Right lobe of liver (tissue), 6 donors: ENCODE measurements at regions not wholly inside any gene's neighbourhood (a gene's known extent, or its start where the extent isn't known, plus 50 kb on each side); places are given as distances from the start of the nearest gene placed in this dataset.

Experiments
- ATAC-seq, 4 donors: fragments of 200-7000 bp; cut with Tn5 transposase; one replicate each; pipeline ENCODE4 v1.9.1; 2020; ENCODE audit warnings: mild to moderate bottlenecking in 4 of 4, moderate library complexity in 4 of 4
- DNase-seq, 3 donors: peaks; one replicate each; pipeline ENCODE4 v3.0.0-alpha.2; 2020
- H3K27ac ChIP-seq, 3 donors: fragments of 200-600 bp; one replicate each; pipeline ENCODE4 v1.8.0; 2022
- H3K27me3 ChIP-seq, 2 donors: fragments of 200-600 bp; one replicate each; pipeline ENCODE4 v1.8.0; 2022
- H3K36me3 ChIP-seq, 4 donors: fragments of 200-600 bp; sonication (generic) in 1 of 4; one replicate each; pipeline versions ENCODE4 v1.5.1 to v1.8.0; 2017 to 2022; ENCODE audit warnings: control low read depth in 1 of 4
- H3K4me1 ChIP-seq, 4 donors: fragments of 200-600 bp; sonication (generic) in 1 of 4; one replicate each; pipeline versions ENCODE4 v1.5.1 to v1.8.0; 2017 to 2022; ENCODE audit warnings: control low read depth in 1 of 4
- H3K4me3 ChIP-seq, 3 donors: fragments of 200-600 bp; one replicate each; pipeline ENCODE4 v1.8.0; 2022
- H3K9me3 ChIP-seq, 4 donors: fragments of 200-600 bp; sonication (generic) in 1 of 4; one replicate each; pipeline versions ENCODE4 v1.5.1 to v1.8.0; 2017 to 2022; ENCODE audit warnings: control low read depth in 1 of 4
- POLR2A ChIP-seq: fragments of 450-650 bp; IDR thresholded peaks from one replicate; pipeline ENCODE4 v1.6.1; 2017; ENCODE audit warnings: antibody characterized with exemption, mild to moderate bottlenecking
- WGBS: methylation state at CpG from one replicate; pipeline ENCODE4 v1.1.6; 2018; ENCODE audit warnings: low coverage, low lambda C conversion rate; ENCODE audit not compliant: insufficient coverage; ENCODE audit errors: missing lambda C conversion rate; 5-methylcytosine and 5-hydroxymethylcytosine counted together
- intact Hi-C, 2 donors: fragments of 100-400 bp; cut with DNase I; formaldehyde crosslinking; loops; one replicate each; pipeline versions ENCODE4 v1.11.2 to v1.14.1; 2022
- TF ChIP-seq, protein P1 (sequence below), 4 donors: fragments of 200-600 bp in 3 of 4; fragments of 450-650 bp in 1 of 4; IDR thresholded peaks; one replicate each; pipeline versions ENCODE4 v1.5.1 to v1.8.0; 2016 to 2022; ENCODE audit warnings: antibody characterized with exemption in 4 of 4, mild to moderate bottlenecking in 2 of 4
- donor health status: DM: no; HTN: yes; CAD: no.
- donor health status: DM: no; HTN: no; CAD: no.
- donor health status: DM: no; HTN: no; CAD: no.
- donor health status: DM: no; HTN: yes; CAD: no.
- donor health status: DM: no; HTN: yes; CAD: no.

DNA sequence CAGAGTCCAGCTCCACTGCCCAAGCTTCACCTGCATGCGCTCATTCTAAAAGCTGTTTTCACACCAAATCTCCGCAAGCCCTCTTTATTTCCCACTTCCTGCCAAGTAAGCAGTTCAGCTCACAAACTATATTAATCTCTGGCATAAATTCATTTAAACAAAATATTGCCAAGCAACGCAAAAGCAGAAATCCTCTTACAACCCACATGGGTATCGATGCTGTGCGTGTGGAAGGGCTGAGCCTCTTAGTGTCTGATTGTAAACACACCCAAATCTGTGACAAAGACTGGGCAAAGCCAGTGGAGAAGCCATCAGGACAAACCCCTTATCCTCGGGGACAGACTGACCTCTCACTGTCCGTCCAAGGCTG is 124.3 kb upstream of the ATP2B2 start:
- H3K27me3 ChIP-seq, result no peaks in the 10 kb centered on the region
- TF ChIP-seq POLR2A, result no peak
- TF ChIP-seq, protein P1, sequence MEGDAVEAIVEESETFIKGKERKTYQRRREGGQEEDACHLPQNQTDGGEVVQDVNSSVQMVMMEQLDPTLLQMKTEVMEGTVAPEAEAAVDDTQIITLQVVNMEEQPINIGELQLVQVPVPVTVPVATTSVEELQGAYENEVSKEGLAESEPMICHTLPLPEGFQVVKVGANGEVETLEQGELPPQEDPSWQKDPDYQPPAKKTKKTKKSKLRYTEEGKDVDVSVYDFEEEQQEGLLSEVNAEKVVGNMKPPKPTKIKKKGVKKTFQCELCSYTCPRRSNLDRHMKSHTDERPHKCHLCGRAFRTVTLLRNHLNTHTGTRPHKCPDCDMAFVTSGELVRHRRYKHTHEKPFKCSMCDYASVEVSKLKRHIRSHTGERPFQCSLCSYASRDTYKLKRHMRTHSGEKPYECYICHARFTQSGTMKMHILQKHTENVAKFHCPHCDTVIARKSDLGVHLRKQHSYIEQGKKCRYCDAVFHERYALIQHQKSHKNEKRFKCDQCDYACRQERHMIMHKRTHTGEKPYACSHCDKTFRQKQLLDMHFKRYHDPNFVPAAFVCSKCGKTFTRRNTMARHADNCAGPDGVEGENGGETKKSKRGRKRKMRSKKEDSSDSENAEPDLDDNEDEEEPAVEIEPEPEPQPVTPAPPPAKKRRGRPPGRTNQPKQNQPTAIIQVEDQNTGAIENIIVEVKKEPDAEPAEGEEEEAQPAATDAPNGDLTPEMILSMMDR (IDR thresholded peaks at IDR 0.05), result no peak
- H3K4me3 ChIP-seq, result no peak overlapping the region
- intact Hi-C loops, result no loop called here
- ATAC-seq, result no peak
- H3K9me3 ChIP-seq, result no peaks in the 10 kb centered on the region
- no peak overlapping the region for H3K27ac ChIP-seq
- 78% methylated on average over 6 of the region's 7 CpGs for WGBS
- no peaks in the 10 kb centered on the region for H3K4me1 ChIP-seq
- no peaks in the 10 kb centered on the region for H3K36me3 ChIP-seq
- DNase-seq, result no peak

DNA sequence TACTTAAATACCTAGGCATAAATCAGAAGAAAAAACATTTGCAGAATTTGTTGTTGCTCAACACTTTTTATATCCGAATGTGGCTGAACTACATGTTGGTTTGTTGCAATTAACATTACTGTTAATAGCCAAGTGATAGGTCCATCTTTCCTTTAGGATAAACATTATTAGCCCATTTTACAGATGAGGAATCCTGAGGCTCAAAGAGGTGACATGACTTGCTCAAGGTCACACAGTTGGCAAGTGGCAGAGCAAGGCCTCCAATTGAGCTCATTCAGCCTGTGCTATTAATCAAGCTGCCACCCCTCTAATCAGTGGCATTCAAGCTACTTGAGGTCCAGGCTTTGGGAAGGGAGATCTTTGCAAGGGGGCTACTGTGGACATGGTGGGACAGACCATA is 125.8 kb upstream of the ATP2B2 start:
- Histone ChIP-seq H3K36me3 (no peaks in the 10 kb centered on the region), H3K4me3 (no peak overlapping the region), H3K27ac (no peak overlapping the region), H3K27me3 (no peaks in the 10 kb centered on the region), H3K9me3 (no peaks in the 10 kb centered on the region), H3K4me1 (no peaks in the 10 kb centered on the region)
- ATAC-seq (no peak), DNase-seq (no peak)
- intact Hi-C loops, result no loop called here
- no peak for TF ChIP-seq POLR2A
- TF ChIP-seq, protein P1 (IDR thresholded peaks at IDR 0.05), result no peak
- WGBS, result 93% methylated on average over 1 of the region's 1 CpG

DNA sequence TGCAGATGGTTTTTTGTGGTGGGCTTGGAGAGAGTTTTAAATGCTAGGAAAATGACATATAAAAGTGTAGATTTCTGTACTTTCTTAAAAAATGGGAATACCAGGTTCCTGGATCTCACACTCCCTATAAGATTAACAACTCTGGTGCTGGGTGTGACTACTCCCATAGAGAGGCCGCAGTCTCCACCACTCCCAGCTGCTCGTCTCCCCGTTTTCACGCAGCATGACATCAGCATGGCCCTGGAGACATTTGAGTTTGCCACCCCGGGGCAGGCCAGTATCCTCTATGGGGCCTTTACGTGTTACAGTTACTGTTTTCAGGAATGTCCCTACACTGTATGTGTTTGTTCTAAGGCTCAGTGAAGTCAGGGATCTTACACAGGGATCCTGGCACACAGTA is 126.7 kb upstream of the ATP2B2 start:
- WGBS, result 88% methylated on average over 2 of the region's 6 CpGs
- no peaks in the 10 kb centered on the region for H3K4me1 ChIP-seq
- DNase-seq (no peak), ATAC-seq (no peak)
- H3K36me3 ChIP-seq, result no peaks in the 10 kb centered on the region
- TF ChIP-seq, protein P1 (IDR thresholded peaks at IDR 0.05), result no peak
- no peak for TF ChIP-seq POLR2A
- no peak overlapping the region for H3K4me3 ChIP-seq
- H3K27ac ChIP-seq, result no peak overlapping the region
- intact Hi-C loops, result no loop called here
- no peaks in the 10 kb centered on the region for H3K9me3 ChIP-seq
- no peaks in the 10 kb centered on the region for H3K27me3 ChIP-seq

DNA sequence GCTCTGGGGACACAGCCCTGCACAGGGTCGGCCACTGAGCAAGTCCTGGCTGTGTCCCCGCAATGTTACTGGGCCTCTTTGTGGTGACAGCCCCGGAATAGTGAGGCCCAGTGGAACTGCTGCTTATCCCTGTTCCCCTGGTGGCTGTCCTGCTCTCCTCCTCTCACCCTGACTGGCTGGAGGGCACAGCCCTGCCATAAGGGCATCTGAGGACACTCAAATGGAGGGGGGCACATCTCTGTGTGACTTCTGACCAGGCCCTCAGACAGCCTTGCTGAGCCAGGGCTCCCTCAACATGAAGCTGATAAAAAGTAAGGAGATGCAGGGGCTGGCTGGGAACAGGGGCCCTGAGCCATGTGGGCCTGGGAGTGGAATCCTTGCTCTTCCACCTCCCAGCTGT is 127.4 kb upstream of the ATP2B2 start:
- Histone ChIP-seq H3K4me1 (no peaks in the 10 kb centered on the region), H3K27ac (no peak overlapping the region), H3K36me3 (no peaks in the 10 kb centered on the region), H3K9me3 (peaks cover 0 to 3% (median 0%) of the 10 kb centered on the region in 4 donors), H3K4me3 (no peak overlapping the region), H3K27me3 (no peaks in the 10 kb centered on the region)
- WGBS, result no CpG with 5 or more reads among the region's 3 CpGs
- no peak for TF ChIP-seq POLR2A
- TF ChIP-seq, protein P1 (IDR thresholded peaks at IDR 0.05), result no peak
- ATAC-seq (no peak), DNase-seq (no peak)
- intact Hi-C loops, result no loop called here

DNA sequence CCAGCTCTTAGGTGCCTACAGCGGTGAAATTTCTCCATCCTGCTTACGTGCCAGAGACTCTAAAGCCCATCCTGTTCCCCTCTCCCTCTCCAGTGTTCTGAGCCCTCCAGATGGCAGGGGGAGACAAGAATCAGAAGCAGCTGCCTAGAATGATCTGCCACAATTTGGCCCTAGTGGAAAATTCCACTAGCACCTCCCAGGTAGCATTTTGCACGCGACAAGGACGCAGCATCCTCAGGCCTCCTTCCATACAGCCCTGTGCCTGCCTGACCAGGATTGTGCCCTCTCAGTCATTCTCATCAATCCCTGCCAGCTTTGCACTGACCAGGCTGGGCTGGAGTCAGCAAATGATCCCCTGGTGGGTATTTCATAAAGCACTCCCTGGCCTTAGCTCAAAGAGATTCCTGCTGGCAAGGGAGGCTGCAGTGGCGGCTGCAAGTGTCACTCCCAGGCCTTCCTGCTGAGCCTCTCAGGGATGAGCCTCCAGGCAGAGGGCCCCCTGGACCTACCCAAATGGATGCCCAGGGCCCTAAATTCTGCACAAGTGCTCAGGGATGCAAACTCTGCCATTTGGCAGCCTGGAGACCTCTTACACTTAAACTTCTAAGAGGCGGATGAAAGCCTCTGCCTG is 130.2 kb upstream of the ATP2B2 start:
- TF ChIP-seq POLR2A, result no peak
- TF ChIP-seq, protein P1 (IDR thresholded peaks at IDR 0.05), result no peak
- DNase-seq (peak in 1 of 3 donors; percentile 30), ATAC-seq (no peak)
- Histone ChIP-seq H3K4me3 (no peak overlapping the region), H3K9me3 (peaks cover 0 to 3% (median 0%) of the 10 kb centered on the region in 4 donors), H3K27ac (no peak overlapping the region), H3K36me3 (no peaks in the 10 kb centered on the region), H3K4me1 (no peaks in the 10 kb centered on the region), H3K27me3 (no peaks in the 10 kb centered on the region)
- intact Hi-C loops, result no loop called here
- 69% methylated on average over 6 of the region's 7 CpGs for WGBS
